Stimulated activated CD4-positive, alpha-beta T cell treated with anti-CD3 and anti-CD28 coated beads, TNF-alpha, amount 100 ng/mL, for 1 hour (primary cell): ENCODE measurements at regions not wholly inside any gene's neighbourhood (a gene's known extent, or its start where the extent isn't known, plus 50 kb on each side); places are given as distances from the start of the nearest gene placed in this dataset.

Experiments
- DNase-seq, 3 donors: peaks; one replicate each; pipeline ENCODE4 v3.0.0-alpha.2; 2020; ENCODE audit warnings: low read depth in 3 of 3, low spot score in 1 of 3

DNA sequence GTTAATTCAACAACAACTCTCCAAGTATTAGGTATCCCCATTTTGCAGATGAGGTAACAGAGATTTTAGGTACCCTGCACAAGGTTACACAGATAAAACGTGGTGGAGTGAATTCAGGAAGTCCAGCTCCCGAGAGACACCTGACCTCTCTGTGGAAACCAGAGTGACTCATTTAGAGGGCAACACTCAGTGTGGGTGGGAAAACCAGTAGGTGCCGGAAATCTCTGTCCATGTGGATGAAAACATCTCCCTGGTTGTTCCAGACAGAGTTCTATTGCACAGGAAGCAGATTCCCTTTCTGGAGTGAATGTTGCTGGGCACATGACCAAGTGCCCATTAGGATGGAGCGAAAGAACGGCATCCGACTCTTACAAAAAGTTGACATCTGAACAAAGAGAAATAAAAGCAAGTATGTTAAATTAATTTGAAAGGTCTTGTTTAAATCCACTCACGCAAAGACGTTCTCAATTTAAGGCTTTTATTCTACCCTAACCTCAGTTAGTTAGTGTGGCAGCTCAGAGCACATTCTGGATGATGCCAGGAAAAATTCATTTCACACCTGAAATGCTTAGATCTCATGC lies 391.9 kb upstream of the WWC1 start:
- DNase-seq: no peak

DNA sequence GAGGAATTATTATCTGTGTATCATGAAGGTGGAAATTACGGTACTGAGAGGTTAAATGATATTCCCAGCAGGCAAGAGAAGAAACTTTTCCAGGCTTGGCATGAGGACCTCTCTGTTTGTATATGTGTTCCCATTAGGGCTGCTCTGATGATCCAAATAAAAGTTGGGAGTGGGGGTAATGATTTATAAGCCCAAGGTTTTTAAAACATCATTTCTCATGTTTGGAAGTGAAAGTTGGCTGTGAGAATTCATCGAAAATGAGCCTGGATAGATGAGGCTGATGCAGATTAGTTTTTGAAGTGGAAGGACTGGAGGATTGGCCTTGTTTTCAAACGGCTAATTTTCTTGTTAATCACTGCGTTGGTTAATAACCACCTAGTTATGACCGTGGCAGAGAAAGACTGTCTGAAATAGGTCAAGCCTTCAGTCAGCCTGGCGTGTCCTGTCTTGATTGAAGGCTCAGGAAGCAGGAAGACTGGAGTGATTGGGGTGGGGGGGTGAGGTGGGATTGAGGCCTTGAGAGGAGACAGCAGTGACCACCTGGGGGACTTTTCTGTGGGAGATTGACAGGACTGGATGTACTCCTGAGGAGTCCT lies 391.0 kb upstream of the WWC1 start:
- DNase-seq: no peak

- DNase-seq: no peak
These were observed 389.1 kb upstream of the WWC1 start for GRCh38 chr5:167902298-167902697.

GRCh38 chr5:167903243-167903642 lies 388.2 kb upstream of the WWC1 start:
- no peak for DNase-seq

DNA sequence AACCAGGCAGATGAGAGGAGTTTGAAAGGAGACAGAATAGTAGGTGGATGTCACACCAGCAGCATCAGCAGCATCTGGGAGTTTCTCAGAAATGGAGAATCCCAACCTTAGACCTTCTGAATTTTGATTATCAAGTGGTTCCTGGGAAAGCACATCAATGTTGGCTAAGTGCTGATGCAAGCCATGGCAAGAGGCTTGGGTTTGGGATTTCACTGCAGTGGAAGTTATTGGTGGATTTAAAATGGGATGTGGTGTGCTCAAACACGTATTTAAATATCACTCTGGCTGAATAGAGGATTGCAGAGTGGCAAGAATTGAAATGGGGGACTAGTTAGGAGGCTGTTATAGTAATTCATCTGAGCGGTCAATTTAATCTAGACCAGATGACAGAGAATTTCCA lies 387.8 kb upstream of the WWC1 start:
- no peak for DNase-seq

DNA sequence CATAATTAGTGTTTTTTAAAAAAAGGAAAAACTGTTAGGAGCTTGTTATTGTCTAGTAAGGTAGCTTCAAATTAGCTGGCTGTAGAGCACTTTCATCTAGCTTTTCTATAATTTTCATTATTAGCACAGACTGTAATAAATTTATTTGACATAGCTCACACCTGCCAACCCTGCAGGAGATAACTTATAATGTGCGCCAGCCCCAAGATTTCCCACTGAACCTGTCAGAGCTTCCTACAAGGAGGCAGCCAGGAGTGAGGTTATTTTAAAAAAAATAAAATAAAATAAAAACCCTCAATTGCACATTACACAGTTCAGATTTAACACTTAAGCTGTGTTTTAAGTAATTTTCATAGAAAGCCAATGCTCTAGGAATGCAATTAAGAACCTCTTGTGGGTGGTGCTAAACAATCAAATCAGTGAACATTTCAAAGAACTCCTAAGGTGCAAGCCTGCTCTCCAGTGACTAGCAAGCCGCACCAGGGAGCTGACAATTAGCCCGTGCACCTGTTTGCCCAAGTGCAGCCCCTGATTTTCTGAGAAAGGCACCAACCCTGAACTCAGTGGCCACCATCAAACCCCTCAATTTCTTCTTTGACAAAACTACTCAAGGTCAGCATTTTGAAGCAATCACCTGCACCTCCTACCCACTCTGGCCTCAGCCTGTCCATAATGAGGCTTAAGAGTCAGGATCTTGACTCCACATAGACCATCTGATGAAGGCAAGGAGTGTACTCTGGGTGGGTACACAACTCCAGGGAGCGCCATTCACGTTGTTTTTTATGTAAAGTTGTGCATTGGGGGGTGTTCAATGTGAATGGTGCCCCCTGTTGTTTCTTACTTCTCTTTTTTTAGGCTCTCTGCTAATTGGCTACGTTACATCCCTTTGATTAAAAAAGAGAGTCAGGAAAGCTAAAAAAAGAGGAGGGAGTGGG lies 385.3 kb upstream of the WWC1 start:
- no peak for DNase-seq

DNA sequence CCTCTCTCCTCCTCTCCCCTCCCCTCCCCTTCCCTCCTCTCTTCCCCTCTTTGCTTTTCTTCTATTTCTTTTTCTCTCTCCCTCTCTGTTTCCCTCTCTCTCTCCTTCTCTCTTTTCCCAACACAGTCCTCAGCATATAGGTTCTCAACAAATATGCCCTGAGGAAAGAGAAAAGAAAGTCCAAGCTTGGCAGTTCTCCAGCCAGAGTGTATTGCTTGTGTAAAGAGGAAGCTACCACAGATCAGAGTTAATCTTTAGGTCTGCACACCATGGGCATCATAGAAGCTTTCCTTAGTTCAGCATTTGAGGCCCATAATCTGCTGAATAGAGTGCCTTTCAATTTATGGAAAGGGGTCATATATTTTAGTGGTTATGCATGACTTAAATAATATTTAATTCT lies 382.8 kb upstream of the WWC1 start:
- no peak for DNase-seq

GRCh38 chr5:167912941-167913665 lies 378.3 kb upstream of the WWC1 start:
- DNase-seq: no peak

- DNase-seq: no peak
These were observed 376.2 kb upstream of the WWC1 start for GRCh38 chr5:167915237-167915636.

GRCh38 chr5:167916261-167916691 lies 375.2 kb upstream of the WWC1 start:
- no peak for DNase-seq

DNA sequence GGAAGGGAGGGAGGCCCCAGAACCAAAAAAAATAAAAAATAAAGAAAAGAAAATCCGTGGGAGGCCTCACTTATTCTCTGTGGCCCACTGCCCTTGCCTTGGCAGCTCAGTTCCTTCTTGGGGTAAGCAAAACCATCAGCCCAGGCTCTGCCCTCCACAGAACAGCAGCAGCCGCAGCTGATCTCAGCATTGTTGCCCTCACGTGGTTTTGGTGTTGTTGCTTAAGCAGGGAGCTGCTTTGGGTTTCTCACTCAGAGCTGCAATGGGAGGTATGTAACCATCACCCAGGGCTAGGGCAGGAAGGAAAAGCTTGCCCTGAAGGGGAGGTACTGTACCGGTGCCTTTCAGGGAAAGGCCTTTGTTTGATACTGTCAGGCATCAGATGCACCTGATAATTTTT lies 374.7 kb upstream of the WWC1 start:
- no peak for DNase-seq

DNA sequence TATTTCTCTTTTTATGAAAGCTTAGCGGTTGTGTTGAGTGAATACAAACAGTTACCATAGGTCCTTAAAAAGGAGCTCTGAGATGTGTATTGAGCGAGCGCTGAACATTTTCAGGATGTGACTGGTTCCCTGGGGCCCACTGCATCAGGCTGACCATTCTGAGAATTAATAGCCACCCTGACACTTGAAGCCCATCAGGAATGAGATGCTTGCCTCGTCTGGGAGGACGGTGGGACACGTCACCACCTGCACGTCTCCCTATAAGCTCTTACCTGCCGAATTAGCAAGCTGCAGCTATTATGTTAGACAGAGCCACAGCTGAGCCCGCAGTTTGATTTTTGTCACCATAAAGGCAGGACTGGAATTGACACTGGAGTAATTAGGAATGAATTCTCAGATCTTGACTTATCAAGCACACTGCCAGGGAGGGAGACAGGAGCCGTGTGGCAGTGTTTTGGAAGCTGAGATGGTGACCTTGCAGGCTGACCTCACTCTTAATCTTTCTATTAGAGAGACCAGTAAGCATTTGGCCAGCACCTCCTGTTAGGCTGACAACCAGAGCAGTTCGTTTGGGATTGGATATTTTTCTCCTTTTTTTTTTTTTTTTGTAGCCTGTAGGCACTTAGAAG lies 373.1 kb upstream of the WWC1 start:
- no peak for DNase-seq

- no peak for DNase-seq
These were observed 372.5 kb upstream of the WWC1 start for GRCh38 chr5:167918813-167919483.

DNA sequence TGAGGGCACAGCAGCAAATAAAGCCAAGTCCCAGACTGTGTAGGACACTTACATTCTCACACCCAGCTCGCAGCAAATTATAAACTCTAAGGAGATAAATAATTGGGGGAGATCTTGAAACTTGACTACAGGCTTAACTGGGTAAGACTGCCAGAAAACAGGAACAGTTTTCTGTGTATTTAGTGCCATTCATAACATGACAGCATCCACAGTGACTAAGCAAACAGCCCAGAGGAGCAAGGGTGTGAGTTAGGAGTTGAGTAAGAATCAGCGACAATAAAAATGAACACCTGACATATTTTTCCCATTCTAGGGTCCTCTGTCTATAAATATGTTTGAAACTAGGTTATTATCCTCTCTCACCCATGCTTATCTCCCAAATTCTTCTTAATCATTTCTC lies 370.9 kb upstream of the WWC1 start:
- no peak for DNase-seq

- DNase-seq: no peak
These were observed 369.6 kb upstream of the WWC1 start for GRCh38 chr5:167921796-167922195.

- DNase-seq: no peak
These were observed 368.0 kb upstream of the WWC1 start for GRCh38 chr5:167923396-167923795.

DNA sequence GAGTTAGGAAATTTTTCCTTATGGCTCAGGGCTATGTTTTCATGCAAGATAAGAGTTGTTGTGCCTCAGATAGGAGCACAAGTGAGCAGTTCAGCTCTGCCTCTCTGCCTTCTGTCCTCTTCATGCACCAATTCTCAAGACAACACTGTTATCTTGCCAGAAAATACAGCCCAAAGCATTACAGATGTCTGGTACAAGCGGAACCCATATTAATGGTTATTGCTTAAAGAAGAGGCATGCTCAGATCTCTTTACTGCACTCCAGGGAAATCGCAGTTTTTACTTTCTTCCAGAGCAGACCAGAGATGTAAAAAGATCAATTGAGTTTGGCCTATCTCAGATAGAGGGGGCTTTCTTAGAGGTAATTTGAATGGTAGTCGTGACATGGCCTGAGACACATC lies 361.6 kb upstream of the WWC1 start:
- no peak for DNase-seq

DNA sequence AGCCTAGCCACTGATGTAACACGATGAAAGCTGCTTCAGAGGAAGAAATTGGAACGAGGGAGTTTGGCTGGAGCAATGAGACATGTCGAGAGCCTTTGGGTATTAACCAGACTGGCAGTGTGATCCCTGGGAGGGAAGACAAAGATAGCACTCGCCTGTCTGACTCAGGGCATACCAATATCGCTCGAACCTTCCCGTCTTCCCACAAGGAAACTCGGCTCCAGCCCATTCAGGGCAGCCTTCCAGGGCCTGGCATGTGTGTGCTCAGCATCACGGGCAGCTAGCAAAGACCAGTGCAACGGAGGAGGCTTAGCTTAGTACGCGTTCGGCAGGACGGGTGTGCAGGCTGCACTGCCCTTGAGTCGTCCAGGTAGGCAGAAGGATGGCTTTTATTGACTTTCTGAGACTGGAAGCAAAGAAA lies 356.9 kb upstream of the WWC1 start:
- no peak for DNase-seq

- DNase-seq: no peak
These were observed 355.4 kb upstream of the WWC1 start for GRCh38 chr5:167936022-167936421.

GRCh38 chr5:167936944-167937634 lies 354.4 kb upstream of the WWC1 start:
- DNase-seq: no peak
